Testis (tissue), 2 donors: ENCODE measurements at regions not wholly inside any gene's neighbourhood (a gene's known extent, or its start where the extent isn't known, plus 50 kb on each side); places are given as distances from the start of the nearest gene placed in this dataset.

Source experiments
- CTCF ChIP-seq, 3 experiments: fragments of 450-650 bp in 2 of 3; fragments of 200-600 bp in 1 of 3; sonication (generic) in 1 of 3; IDR thresholded peaks; one replicate each; pipeline ENCODE4 v1.5.1; 2016 to 2019; ENCODE audit warnings: antibody characterized with exemption in 3 of 3, mild to moderate bottlenecking in 2 of 3, moderate library complexity in 1 of 3
- POLR2A ChIP-seq: fragments of 450-650 bp; IDR thresholded peaks from one replicate; pipeline ENCODE4 v1.6.1; 2017; ENCODE audit warnings: antibody characterized with exemption, mild to moderate bottlenecking, moderate library complexity

GRCh38 chr2:35314049-35314448 lies 1041.5 kb upstream of the CRIM1 start:
- TF ChIP-seq CTCF (IDR thresholded peaks at IDR 0.05) (no peak), POLR2A (no peak)
